Kasumi-1 (cell line): ENCODE measurements at regions not wholly inside any gene's neighbourhood (a gene's known extent, or its start where the extent isn't known, plus 50 kb on each side); places are given as distances from the start of the nearest gene placed in this dataset.

ENCODE experiments used
- DNase-seq, 2 experiments: peaks; one replicate each; lab custom pipeline; 2025; lab: John Stamatoyannopoulos, UW

- peak; percentile 2 to 11 for DNase-seq
Measured at GRCh38 chr11:26247340-26247739, 84.6 kb upstream of the ANO3 start.

- DNase-seq = no peak
Measured at GRCh38 chr11:26248661-26249060, 83.3 kb upstream of the ANO3 start.

- DNase-seq = no peak
Measured at GRCh38 chr11:26254378-26254777, 77.6 kb upstream of the ANO3 start.

- DNase-seq = no peak
Measured at GRCh38 chr11:26263769-26264168, 68.2 kb upstream of the ANO3 start.

- DNase-seq = no peak
Measured at GRCh38 chr11:26264266-26264665, 67.7 kb upstream of the ANO3 start.

- no peak for DNase-seq
Measured at GRCh38 chr11:26268980-26269660, 62.8 kb upstream of the ANO3 start.

GRCh38 chr11:26271666-26272065, 60.3 kb upstream of the ANO3 start:
- DNase-seq = no peak

GRCh38 chr11:26276798-26277424, 55.0 kb upstream of the ANO3 start:
- DNase-seq = peak; percentile 70 to 71

GRCh38 chr11:26278354-26278753, 53.6 kb upstream of the ANO3 start:
- no peak for DNase-seq
